Urothelium cell line (cell line): ENCODE measurements at regions not wholly inside any gene's neighbourhood (a gene's known extent, or its start where the extent isn't known, plus 50 kb on each side); places are given as distances from the start of the nearest gene placed in this dataset.
A peak's percentile ranks its signal among the peaks of the same experiment; 100 is the strongest.
"Not testable (repeated sequence)": the region's sequence is repeated elsewhere in the genome, so short reads cannot be mapped to it uniquely, and the experiment has no call there.

Experiments used
- DNase-seq: peaks from one replicate; pipeline ENCODE4 v3.0.0; 2011; ENCODE audit warnings: low spot score, mixed read lengths
- FAIRE-seq: peaks from 2 replicates; lab custom pipeline; 2011; peaks lifted over from hg19 to GRCh38; lab: Jason Lieb, UNC

- no peak for FAIRE-seq
- DNase-seq = no peak
Observed at GRCh38 chr7:93048136-93048930, 69.4 kb downstream of the SAMD9 start.

GRCh38 chr7:93047514-93048099 lies 70.2 kb downstream of the SAMD9 start:
- no peak for FAIRE-seq
- no peak for DNase-seq

GRCh38 chr7:93046641-93047040 lies 71.1 kb downstream of the SAMD9 start:
- FAIRE-seq = no peak
- no peak for DNase-seq

DNA sequence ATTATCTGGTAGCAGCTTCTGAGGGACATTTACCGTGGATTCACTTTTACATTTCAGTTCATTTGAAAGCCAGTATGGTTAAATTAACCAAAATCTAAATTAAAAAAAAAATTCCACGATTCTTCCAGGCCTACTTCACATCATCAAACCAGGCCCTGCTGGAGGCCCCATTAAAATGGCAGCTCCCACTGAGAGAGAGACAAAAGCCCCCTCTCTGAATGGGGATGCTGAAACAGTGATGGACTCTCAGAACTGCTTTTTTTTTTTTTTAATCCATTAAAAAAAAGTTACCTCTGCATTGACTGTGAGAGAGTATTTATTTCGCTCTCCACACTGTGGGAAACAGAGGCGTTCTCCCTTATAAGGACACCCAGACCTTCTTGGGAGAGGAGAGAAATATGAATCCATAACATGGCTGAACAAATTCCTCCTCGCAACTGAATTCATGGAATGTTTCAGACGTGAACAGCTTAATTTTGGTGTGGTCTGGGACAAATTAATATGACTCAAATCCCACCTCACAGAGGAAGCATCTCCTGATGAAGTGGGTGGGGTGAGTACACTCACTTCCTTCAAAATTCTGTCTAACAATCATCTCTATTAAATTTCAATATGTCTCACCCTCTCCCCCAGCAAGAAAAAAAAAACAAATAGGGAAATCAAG lies 73.5 kb downstream of the SAMD9 start:
- FAIRE-seq = no peak

DNA sequence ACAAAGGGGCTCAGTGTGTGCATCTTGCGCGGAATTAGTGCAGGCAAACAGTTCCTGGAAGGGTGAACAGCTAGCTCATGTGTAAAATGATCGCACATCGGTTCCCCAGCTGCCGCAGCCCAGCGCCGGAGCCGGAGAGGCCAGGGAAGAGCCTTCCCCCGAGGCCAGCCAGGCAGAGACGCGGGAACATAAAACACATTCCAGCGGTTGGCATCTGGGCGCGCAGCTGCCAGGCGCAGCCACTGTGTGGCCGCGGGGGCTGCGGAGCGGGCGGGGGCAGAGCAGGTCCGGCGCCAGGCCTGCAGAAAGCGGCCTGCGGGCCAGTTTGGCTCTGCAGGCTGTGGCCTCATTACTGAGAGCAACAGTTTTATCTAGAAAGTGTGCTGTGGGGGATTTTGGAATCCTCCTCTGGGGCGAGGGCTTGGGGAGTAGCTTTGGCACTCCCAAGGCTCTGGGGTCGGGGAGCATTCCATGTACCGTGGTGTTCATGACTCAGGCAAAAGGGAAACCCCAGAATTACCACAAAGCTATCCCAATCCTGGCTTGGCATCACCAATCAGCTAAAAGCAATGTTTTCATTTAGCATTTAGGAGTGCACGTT lies 74.3 kb downstream of the SAMD9 start:
- peak; percentile 23 for FAIRE-seq

More for the DNA sequence above, 73.5 kb downstream of the SAMD9 start:
- DNase-seq = no peak

DNA sequence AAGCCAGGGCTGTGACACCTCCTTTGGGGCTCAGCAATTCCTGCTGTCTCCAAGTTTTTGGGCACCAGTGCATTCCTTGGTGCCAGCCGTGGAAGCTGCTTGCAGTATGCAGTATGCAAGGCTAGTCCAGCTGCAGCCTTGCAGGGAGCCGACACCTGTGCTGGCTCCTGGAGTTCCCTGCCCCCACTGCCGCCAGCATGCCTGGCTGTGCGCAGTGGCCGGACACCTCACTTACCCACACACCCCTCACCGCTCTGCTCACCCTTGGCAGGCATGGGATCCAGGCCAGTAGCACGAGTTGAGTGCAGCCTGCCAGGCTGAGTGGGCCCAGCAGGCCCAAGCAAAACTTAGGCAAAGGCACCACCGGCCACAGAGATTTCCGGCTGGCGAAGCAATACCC lies 77.4 kb downstream of the SAMD9 start:
- no peak for DNase-seq
- no peak for FAIRE-seq

More for the DNA sequence above, 74.3 kb downstream of the SAMD9 start:
- DNase-seq = peak; percentile 73

DNA sequence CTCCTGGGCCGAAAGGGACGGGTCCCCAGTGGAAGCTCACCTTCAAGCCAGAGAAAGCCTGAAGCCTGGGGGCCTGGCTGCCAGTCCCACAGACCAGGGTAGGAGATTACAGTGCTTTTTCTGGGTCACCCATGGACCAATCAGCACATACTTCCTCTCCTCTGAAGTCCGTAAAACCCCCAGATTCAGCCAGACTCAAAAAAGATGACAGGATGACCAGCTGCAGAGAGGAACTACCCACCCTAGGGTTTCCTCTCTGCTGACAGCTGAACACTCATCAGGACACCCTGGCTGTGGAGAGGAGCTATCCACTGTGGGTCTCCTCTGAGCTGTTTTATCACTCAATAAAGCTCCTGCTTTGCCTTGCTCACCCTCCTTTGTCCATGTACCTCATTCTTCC lies 78.0 kb downstream of the SAMD9 start:
- FAIRE-seq (no peak), DNase-seq (no peak)

GRCh38 chr7:93039282-93039681 lies 78.5 kb downstream of the SAMD9 start:
- FAIRE-seq (no peak), DNase-seq (no peak)

DNA sequence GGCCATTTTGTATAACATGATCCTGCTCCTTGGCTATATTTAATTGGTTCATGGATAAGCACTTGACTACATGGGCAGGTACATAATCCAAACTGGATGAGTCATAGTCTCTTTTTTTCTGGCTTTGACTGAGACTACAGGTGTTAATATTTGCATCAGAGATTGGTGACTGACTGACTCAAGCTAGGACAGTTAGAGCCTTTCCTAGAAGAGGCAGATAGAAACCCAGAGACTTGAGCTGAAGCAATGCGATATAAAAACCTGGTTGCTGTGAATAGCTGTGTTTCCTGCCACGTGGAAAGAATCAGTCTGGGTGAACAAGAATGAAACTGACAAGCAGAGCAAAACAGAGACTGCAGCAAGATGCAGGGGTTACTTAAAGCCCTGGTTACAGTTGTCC lies 81.0 kb downstream of the SAMD9 start:
- no peak for FAIRE-seq

DNA sequence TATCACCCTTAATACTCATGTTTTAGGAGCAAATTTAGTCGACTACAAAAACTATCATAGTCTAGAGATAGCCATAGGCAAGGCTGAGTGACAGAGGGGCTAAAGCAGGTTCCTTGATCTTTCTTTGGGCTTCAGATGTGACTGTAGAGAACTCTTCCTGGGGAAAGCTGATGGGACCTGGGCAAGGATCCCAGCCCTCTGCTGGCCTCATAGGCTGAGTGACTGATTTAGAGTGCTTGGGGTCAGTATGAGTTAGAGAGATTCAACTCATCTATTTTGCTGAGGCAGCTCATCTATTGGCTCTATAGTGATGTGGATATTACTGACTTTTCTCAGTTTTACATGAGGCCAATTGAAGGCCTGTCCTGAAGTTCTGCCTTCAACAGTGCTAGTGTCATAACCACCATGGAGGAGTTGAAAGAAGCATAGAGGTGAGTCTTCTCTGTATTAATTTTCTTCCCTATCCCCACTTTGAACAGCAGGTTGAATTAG lies 81.6 kb downstream of the SAMD9 start:
- DNase-seq (no peak), FAIRE-seq (no peak)

More for the DNA sequence above, 81.0 kb downstream of the SAMD9 start:
- DNase-seq = no peak

DNA sequence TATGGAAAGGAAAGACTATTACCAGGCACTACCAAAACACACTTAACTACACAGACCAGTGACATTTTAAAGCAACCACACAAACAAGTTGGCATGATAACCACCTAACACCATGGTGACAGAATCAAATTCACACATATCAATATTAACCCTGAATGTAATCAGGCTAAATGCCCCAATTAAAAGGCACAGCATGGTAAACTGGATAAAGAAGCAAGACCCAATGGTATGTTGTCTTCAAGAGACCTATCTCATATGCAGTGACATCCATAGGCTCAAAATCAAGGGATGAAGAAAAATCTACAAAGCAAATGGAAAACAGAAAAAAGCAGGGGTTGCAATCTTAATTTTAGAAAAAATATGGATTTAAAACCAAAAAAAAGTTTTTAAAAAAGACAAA lies 86.0 kb downstream of the SAMD9 start:
- FAIRE-seq (peak; percentile 59), DNase-seq (no peak)

DNA sequence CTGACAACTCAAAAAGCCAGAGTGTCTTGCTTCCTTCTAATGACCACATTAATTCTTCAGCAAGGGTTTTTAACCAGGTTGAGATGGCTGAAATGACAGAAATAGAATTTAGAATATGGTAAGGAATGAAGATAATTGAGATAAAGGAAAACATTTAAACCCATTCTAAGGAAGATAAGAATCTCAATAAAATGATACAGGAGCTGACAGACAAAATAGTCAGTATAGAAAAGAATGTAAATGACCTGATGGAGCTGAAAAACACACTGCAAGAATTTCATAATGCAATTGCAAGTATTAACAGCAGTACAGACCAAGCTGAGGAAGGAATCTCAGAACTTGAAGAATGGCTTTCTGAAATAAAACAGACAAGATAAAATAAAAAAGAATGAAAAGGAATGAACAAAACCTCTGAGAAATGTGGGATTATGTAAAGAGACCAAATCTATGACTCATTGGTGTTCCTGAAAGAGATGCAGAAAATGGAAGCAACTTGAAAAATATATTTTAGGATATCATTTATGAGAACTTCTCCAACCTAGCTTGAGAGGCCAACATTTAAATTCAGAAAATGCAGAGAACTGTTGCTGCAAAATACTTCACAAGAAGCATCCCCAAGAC lies 87.1 kb downstream of the SAMD9 start:
- no peak for FAIRE-seq
- no peak for DNase-seq

GRCh38 chr7:93029056-93029455 lies 88.7 kb downstream of the SAMD9 start:
- FAIRE-seq (peak; percentile 89), DNase-seq (no peak)

DNA sequence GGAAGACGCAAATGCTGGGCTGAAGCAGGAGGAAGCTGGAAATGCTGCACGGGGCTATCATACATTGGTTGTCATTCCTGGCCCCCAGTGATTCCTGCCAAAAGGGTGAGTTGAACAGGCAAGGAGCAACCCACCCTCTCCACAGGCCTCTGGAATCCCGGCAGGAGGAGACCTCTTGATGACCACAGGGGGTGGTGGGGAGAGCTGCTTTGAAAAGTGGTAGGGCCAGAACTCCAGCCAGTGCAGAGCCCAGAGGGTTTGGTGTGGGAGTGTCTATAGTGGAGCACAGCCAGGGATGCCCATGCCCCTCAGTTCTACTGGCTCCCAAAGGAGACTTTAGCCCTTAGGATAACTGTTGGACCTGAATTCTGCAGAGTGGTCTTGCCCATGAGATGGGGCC lies 89.2 kb downstream of the SAMD9 start:
- FAIRE-seq (no peak), DNase-seq (no peak)

DNA sequence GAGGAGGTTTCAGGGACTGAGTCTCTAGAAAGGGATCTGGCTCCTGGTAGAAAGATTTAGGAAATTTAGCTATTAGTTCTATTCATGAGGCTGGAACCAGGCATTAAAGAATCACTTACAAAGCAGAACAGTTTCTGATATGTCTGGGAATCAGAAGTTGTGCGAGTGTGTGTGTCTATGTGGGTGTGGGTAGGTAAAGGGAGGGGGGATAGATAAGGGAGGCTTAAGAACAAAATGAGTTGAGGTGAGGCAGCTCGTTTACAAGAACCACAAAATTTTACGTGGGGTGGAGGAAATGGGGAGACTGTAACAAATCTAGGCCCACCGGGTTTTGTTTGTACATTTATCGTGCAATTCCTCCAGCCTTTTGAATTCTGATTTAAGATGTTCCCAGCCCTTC lies 90.7 kb downstream of the SAMD9 start:
- FAIRE-seq (no peak), DNase-seq (no peak)

DNA sequence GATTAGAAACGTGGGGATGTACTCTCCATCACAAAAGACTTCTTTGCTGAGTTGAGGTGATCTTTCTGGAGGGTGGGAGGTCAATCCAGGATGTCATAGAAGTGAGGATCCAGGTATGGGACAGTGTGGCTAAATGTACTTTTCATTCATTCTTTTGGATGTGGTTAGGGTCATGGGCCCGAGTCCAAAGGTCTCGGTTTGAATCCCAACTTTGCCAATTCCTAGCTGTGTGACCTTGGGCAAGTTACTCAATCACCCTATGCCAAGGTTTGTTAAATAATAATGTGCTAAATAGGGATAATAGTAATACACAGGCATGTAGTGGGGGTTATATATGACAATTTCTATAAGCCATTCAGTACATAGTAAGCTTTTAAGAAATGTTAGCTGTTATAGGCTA lies 91.4 kb downstream of the SAMD9 start:
- no peak for DNase-seq
- no peak for FAIRE-seq

DNA sequence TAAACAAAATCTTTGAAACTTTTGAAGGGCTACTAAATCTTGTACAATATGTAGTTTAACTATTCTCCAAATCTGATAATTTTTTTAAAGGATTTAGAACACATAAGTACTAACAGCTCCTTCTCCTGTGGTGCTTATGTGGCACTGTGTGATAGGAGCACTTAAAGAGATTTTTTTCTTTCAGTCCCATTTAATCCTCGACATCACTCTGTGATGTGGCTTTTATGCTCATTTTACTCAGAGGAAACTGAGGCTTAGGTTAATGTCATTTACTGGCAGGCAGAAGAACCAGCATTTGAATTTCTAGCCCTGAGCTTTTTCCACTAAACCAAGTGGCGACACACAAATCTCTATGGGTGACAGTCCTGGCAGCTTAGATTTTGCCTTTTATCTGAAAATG lies 92.4 kb downstream of the SAMD9 start:
- no peak for FAIRE-seq
- DNase-seq = no peak

DNA sequence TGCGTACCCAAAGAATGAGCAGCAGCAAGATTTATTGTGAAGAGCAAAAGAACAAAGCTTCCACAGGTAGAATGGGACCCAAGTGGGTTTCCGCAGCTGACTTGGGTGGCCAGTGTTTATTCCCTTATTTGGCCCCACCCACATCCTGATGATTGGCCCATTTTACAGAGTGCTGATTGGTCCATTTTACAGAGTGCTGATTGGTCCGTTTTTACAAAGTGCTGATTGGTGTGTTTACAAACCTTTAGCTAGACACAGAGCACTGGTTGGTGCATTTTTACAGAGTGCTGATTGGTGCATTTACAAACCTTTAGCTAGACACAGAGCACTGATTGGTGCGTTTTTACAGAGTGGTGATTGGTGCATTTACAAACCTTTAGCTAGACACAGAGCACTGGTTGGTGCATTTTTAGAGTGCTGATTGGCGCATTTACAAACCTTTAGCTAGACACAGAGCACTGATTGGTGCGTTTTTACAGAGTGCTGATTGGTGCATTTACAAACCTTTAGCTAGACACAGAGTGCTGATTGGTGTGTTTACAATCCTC lies 94.8 kb downstream of the SAMD9 start:
- FAIRE-seq, DNase-seq: not testable (repeated sequence)

DNA sequence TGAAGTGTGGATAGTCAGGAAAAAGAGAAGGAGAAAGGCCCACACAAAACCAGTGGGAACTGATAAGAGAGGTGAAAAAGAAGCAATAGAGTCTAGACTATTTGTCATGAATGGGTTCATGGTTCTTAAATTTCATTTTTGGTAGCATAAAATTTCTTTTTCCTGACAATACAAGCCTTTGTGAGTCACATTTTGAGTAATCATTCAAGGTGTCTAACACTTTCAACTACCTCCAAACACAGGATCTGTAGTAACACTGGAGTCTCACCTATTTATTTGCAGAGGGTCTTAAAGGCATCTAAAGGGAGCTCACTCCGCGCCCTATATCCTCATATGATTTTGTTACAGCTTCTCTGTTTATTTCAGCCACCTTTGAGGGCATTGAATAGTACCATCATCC lies 96.0 kb downstream of the SAMD9 start:
- DNase-seq (no peak), FAIRE-seq (no peak)

DNA sequence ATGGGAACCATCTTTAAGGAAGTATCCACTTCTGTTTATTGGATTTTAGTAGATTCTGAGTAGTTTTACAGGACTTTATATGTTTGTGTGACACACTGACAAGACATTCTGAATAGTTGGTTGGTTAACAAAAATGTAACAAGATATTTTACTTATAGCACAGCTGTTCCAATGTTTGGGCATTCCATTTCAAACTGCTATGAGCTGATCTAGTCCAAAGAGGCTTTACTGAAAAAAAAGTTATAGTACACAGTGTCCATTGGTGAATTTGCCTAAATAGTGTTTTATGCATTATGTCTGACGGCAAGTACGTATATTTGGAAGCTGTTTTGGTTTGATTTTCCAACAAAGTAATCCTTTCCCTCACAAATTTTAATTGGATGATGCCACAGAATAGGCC lies 99.1 kb downstream of the SAMD9 start:
- FAIRE-seq (no peak), DNase-seq (no peak)
